ENCODE measurements at regions not wholly inside any gene's neighbourhood (a gene's known extent, or its start where the extent isn't known, plus 50 kb on each side); places are given as distances from the start of the nearest gene placed in this dataset.

GRCh38 chr10:6667150-6667549, 87.1 kb upstream of the PRKCQ start:
- TF ChIP-seq, protein P1, sequence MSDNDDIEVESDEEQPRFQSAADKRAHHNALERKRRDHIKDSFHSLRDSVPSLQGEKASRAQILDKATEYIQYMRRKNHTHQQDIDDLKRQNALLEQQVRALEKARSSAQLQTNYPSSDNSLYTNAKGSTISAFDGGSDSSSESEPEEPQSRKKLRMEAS (IDR thresholded peaks at IDR 0.05): no peak
- TF ChIP-seq TEAD4 (IDR thresholded peaks at IDR 0.05) (no peak), EP300 (IDR thresholded peaks at IDR 0.05; ENCODE audit: borderline replicate concordance) (no peak), RAD21 (IDR thresholded peaks at IDR 0.05; ENCODE audit: low read depth) (no peak), TAF1 (IDR thresholded peaks at IDR 0.05; ENCODE audit: low read depth) (no peak)

Data from Ishikawa (cell line).